ENCODE measurements at regions not wholly inside any gene's neighbourhood (a gene's known extent, or its start where the extent isn't known, plus 50 kb on each side); places are given as distances from the start of the nearest gene placed in this dataset.

DNA sequence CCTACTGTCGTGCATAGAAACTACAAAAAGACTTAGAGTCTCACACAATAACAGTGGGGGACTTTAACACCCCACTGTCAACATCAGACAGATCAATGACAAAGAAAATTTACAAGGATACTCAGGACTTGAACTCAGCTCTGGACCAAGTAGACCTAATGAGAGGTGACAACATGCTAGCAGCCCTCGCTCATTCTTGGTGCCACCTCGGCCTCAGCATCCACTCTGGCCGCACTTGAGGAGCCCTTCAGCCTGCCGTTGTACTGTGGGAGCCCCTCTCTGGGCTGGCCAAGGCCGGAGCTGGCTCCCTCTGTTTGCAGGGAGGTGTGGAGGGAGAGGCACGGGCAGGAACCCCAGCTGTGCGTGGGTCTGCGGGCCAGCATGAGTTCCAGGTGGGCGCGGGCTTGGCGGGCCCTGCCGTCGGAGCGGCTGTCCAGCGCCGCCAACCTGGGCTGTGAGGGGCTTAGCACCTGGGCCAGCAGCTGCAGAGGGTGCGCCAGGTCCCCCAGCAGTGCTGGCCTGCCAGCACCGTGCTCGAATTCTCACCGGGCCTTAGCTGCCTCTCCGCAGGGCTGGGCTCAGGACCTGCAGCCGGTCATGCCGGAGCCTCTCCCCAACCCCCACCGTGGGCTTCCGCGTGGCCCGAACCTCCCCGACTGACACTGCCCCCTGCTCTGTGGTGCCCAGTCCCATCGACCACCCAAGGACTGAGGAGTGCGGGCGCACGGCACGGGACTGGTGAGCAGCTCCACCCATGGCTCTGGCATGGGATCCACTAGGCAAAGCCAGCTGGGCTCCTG is 205.6 kb downstream of the FRK start:
- no peaks in the 10 kb centered on the region for H3K4me1 ChIP-seq (ENCODE audit: control insufficient read depth, low read length)
- no peak overlapping the region for H3K27ac ChIP-seq (ENCODE audit: low read depth, low read length)
- no peaks in the 10 kb centered on the region for H4K20me1 ChIP-seq (ENCODE audit: control insufficient read depth, insufficient read depth, low read depth, low read length)
- no peak overlapping the region for H3K4me2 ChIP-seq (ENCODE audit: low read length)
- H3K27me3 ChIP-seq (ENCODE audit: control insufficient read depth, low read length): no peaks in the 10 kb centered on the region
- no peaks in the 10 kb centered on the region for H3K9me2 ChIP-seq (replicated peaks; ENCODE audit: control insufficient read depth, low read length)
- H3K79me2 ChIP-seq (ENCODE audit: control insufficient read depth, low read length): no peaks in the 10 kb centered on the region
- no peaks in the 10 kb centered on the region for H3K9me3 ChIP-seq (ENCODE audit: control insufficient read depth, insufficient read depth, low read length)
- no peaks in the 10 kb centered on the region for H3F3A ChIP-seq (ENCODE audit: control insufficient read depth, insufficient read depth)
- TF ChIP-seq, protein P1, sequence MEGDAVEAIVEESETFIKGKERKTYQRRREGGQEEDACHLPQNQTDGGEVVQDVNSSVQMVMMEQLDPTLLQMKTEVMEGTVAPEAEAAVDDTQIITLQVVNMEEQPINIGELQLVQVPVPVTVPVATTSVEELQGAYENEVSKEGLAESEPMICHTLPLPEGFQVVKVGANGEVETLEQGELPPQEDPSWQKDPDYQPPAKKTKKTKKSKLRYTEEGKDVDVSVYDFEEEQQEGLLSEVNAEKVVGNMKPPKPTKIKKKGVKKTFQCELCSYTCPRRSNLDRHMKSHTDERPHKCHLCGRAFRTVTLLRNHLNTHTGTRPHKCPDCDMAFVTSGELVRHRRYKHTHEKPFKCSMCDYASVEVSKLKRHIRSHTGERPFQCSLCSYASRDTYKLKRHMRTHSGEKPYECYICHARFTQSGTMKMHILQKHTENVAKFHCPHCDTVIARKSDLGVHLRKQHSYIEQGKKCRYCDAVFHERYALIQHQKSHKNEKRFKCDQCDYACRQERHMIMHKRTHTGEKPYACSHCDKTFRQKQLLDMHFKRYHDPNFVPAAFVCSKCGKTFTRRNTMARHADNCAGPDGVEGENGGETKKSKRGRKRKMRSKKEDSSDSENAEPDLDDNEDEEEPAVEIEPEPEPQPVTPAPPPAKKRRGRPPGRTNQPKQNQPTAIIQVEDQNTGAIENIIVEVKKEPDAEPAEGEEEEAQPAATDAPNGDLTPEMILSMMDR (IDR thresholded peaks at IDR 0.05; ENCODE audit: low read depth, low read length, poor library complexity, severe bottlenecking): no peak
- no peak for TF ChIP-seq EZH2phosphoT487 (IDR thresholded peaks at IDR 0.05; ENCODE audit: borderline replicate concordance, low read length)
- H3K4me3 ChIP-seq (ENCODE audit: low read length): no peak overlapping the region
- H3K36me3 ChIP-seq (ENCODE audit: control insufficient read depth, low read length): no peaks in the 10 kb centered on the region

DNA sequence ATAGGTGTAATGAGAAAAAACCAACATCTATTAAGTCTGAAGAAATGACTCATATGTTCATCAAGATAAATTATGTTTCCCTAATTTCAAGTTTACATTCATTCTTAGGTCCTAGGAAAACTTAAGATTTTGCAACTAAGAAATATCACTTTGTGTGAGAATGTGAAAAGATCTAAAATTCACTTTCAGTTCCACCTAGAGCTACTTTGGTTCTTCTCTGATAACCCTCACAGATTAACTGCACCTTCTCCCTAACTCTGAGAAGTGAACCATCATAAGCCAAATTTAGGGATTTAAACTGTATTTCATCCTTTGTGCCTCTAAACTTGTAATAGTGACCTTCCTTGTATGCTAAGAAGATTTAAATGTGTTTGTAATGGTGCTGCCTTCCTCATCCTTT is 213.0 kb downstream of the FRK start:
- Histone ChIP-seq H4K20me1 (ENCODE audit: control insufficient read depth, insufficient read depth, low read depth, low read length) (no peaks in the 10 kb centered on the region), H3K27me3 (ENCODE audit: control insufficient read depth, low read length) (no peaks in the 10 kb centered on the region), H3K9me2 (replicated peaks; ENCODE audit: control insufficient read depth, low read length) (no peaks in the 10 kb centered on the region), H3K36me3 (ENCODE audit: control insufficient read depth, low read length) (no peaks in the 10 kb centered on the region), H3F3A (ENCODE audit: control insufficient read depth, insufficient read depth) (no peaks in the 10 kb centered on the region), H3K9me3 (ENCODE audit: control insufficient read depth, insufficient read depth, low read length) (no peaks in the 10 kb centered on the region), H3K79me2 (ENCODE audit: control insufficient read depth, low read length) (no peaks in the 10 kb centered on the region), H3K4me2 (ENCODE audit: low read length) (no peak overlapping the region), H3K4me3 (ENCODE audit: low read length) (no peak overlapping the region), H3K4me1 (ENCODE audit: control insufficient read depth, low read length) (no peaks in the 10 kb centered on the region), H3K27ac (ENCODE audit: low read depth, low read length) (no peak overlapping the region)
- TF ChIP-seq, protein P1 (IDR thresholded peaks at IDR 0.05; ENCODE audit: low read depth, low read length, poor library complexity, severe bottlenecking): no peak
- no peak for TF ChIP-seq EZH2phosphoT487 (IDR thresholded peaks at IDR 0.05; ENCODE audit: borderline replicate concordance, low read length)

DNA sequence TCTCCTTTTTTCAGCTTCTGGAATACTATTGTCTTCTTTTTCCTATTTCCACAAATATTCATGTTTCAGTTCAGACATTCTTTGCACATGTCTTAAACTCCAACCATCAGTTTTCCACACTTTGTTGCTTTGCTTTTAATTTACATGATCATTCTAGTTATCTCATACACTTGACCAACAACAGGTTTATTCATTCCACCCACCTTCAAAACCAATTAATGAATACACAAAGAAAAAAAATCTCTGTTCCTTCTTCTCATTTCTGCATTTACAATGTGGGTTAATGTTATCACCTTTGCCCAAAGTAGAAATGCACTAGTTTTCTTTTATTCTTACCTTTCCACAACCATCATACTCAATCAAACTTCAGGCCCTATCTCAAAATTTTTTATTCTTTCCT is 216.7 kb downstream of the FRK start:
- H3K4me2 ChIP-seq (ENCODE audit: low read length): no peak overlapping the region
- H3K4me1 ChIP-seq (ENCODE audit: control insufficient read depth, low read length): no peaks in the 10 kb centered on the region
- no peaks in the 10 kb centered on the region for H3F3A ChIP-seq (ENCODE audit: control insufficient read depth, insufficient read depth)
- H3K36me3 ChIP-seq (ENCODE audit: control insufficient read depth, low read length): no peaks in the 10 kb centered on the region
- no peak for TF ChIP-seq EZH2phosphoT487 (IDR thresholded peaks at IDR 0.05; ENCODE audit: borderline replicate concordance, low read length)
- TF ChIP-seq, protein P1 (IDR thresholded peaks at IDR 0.05; ENCODE audit: low read depth, low read length, poor library complexity, severe bottlenecking): no peak
- H4K20me1 ChIP-seq (ENCODE audit: control insufficient read depth, insufficient read depth, low read depth, low read length): no peaks in the 10 kb centered on the region
- H3K27me3 ChIP-seq (ENCODE audit: control insufficient read depth, low read length): no peaks in the 10 kb centered on the region
- no peaks in the 10 kb centered on the region for H3K79me2 ChIP-seq (ENCODE audit: control insufficient read depth, low read length)
- no peak overlapping the region for H3K4me3 ChIP-seq (ENCODE audit: low read length)
- no peak overlapping the region for H3K27ac ChIP-seq (ENCODE audit: low read depth, low read length)
- no peaks in the 10 kb centered on the region for H3K9me2 ChIP-seq (replicated peaks; ENCODE audit: control insufficient read depth, low read length)
- H3K9me3 ChIP-seq (ENCODE audit: control insufficient read depth, insufficient read depth, low read length): no peaks in the 10 kb centered on the region
